ENCODE measurements at regions not wholly inside any gene's neighbourhood (a gene's known extent, or its start where the extent isn't known, plus 50 kb on each side); places are given as distances from the start of the nearest gene placed in this dataset.

DNA sequence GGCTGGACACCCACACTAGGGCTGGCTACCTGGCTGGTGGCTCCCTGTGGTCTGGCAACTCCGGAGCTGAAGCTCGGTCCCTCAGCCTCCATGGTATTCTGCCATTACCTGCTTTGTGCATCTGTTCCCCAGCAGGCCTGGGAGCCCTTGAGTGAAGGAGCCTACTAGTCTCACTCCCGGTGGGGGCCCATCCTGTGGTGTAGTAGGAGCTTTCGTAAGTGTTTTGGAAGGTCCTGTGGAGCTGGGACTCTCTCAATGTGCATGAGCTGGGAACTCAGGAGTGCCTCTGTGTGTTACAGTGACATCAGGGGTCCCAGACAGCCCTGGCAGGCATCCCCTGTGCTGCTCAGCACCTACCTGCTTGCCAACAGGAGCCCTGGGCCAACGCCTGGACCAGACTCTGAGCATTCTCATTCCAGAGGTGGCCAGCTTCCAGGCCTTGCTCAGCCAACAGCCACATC is 267.1 kb downstream of the GADD45G start:
- no peaks in the 10 kb centered on the region for H3K9me3 ChIP-seq (ENCODE audit: control insufficient read depth, low read length, poor library complexity, severe bottlenecking)
- no peak for DNase-seq
- H3K36me3 Mint-ChIP-seq (ENCODE audit: low read depth): no peaks in the 10 kb centered on the region
- no peaks in the 10 kb centered on the region for H3K27me3 Mint-ChIP-seq
- H3K4me1 Mint-ChIP-seq: no peaks in the 10 kb centered on the region
- no peak for ATAC-seq
- H3K4me3 Mint-ChIP-seq: no peak overlapping the region
- no peak overlapping the region for H3K27ac Mint-ChIP-seq

DNA sequence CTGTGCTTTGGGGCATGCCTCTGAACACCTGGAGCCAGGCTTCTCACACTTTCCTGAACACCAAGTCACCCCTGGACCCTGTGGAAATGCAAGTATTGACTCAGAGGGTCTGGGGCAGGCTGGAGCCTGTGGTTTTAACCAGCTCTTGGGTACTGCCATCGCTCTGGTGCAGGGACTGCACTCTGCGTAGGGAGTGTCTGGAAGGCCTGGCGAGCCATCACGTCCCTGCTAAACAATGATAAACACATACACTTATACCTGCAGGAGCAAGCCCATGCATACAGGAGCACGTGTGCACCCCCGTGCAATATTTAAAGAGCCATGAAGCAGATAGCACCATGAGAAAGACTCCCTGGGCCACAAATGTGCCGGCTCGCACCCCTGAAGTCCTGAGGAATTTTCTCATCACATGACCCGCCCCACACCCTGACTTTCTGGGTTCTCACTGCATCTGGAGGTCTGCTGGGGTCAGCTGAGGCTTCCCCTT is 267.7 kb downstream of the GADD45G start:
- Mint-ChIP-seq H3K27me3 (no peaks in the 10 kb centered on the region), H3K4me3 (no peak overlapping the region), H3K27ac (no peak overlapping the region), H3K36me3 (ENCODE audit: low read depth) (no peaks in the 10 kb centered on the region), H3K4me1 (no peaks in the 10 kb centered on the region)
- DNase-seq (no peak), ATAC-seq (no peak)
- H3K9me3 ChIP-seq (ENCODE audit: control insufficient read depth, low read length, poor library complexity, severe bottlenecking): no peaks in the 10 kb centered on the region

DNA sequence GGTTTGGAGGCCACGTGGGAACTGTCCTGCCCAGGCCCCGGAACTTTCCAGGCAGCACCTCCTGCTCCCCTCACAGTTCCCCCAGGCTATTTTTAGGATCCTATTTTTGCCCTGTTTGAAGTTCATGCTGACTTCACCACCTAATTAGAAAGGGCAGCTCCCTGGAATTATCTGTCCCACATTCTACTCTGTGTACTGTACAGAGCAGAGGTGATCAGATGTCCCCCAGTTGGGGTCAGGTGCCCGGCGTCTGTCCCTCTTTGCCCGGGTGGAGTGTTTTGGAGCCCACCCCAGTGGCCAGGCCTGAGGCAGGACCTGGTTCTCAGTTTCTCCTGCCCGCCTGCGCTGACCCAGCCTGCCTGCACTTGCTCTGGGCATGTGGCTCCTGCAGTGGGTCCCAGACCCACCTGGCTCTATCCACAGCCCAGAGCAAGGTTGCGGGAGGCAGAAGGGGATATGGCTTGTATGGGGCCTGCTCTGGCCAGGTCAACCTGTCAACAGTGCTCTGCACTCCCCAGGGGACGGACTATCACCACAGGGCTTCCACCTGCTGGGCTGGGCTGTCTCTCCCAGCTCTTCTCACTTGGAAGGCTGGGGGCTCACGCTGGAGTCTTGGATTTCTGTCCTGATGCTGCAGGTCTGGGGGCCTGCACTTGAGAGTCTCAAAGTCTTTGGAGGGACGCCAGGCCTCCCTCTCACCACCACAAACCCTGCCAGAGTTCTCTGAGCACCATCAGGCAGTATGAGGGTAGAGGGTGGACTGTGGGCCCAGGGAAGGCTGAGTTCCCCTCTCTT is 268.3 kb downstream of the GADD45G start:
- no peaks in the 10 kb centered on the region for H3K9me3 ChIP-seq (ENCODE audit: control insufficient read depth, low read length, poor library complexity, severe bottlenecking)
- H3K27me3 Mint-ChIP-seq: no peaks in the 10 kb centered on the region
- H3K27ac Mint-ChIP-seq: no peak overlapping the region
- no peak overlapping the region for H3K4me3 Mint-ChIP-seq
- no peaks in the 10 kb centered on the region for H3K36me3 Mint-ChIP-seq (ENCODE audit: low read depth)
- DNase-seq (no peak), ATAC-seq (no peak)
- no peaks in the 10 kb centered on the region for H3K4me1 Mint-ChIP-seq

DNA sequence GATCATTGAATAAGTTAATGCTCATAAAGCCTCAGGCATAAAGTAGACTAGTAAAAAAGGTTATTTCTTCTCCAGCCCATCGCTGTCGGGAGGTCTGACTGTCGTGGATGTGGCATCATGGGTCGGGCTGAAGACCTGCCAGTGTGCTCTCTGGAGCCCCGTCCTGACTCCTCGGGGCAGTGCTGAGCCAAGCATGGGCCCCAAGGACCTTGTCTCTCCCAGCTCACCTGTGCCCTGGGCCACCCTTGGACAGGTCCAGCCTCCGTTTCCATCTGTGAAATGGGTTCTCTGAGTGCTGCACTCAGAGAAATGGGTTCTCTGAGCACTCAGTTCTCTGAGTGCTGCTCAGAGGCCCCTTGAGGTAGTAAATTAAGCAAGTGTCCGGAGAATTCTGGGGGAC is 269.0 kb downstream of the GADD45G start:
- Mint-ChIP-seq H3K36me3 (ENCODE audit: low read depth) (no peaks in the 10 kb centered on the region), H3K27ac (no peak overlapping the region), H3K4me1 (peaks cover 5% of the 10 kb centered on the region), H3K4me3 (no peak overlapping the region), H3K27me3 (no peaks in the 10 kb centered on the region)
- no peak for ATAC-seq
- no peak for DNase-seq
- H3K9me3 ChIP-seq (ENCODE audit: control insufficient read depth, low read length, poor library complexity, severe bottlenecking): no peaks in the 10 kb centered on the region

DNA sequence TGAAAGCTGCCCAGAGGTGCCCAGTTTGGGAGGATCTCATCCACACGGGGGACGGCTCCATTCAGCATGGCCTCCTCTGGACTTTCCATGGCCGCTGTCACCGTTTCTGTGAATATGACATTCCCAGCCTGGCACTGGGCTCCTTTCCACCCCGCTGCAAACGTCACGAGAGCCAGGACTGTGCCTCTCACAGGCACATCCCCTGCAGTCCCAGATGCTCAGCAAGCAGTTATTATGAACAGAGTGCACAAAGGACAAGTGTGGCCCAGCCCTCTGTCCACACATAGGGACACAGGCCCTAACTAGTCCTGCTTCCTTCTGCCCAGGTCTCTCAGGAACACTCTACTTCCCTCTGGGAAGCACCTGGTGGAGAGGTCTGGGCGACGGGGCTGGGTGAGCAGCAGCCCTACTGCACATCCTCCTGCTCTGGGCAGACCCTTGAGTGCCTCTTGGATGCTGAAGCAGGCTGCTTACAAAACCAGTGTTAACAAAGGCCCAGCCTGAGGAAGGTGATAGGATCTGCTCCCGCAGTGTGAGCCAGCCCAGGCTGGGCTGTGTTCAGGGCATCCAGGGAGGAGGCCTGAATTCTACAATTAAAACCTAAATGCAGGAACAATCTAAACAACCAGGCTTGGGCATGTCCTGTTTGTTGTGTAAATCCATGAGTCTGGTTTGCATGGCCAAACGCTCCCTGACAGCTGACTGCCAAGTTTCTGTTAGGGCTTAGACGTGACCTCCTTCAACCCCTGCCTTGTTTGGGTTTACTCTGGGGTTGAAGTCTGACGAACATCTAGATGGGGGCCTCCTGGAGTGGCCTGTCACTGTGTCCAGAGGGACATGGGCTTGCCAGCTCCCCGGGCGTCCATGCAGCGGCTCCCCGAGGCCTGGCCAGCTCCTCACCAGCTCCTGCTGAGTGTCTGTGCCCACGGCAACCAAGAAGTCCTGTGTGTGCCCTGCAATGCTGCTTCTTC is 269.8 kb downstream of the GADD45G start:
- H3K4me3 Mint-ChIP-seq: no peak overlapping the region
- H3K27ac Mint-ChIP-seq: no peak overlapping the region
- H3K36me3 Mint-ChIP-seq (ENCODE audit: low read depth): no peaks in the 10 kb centered on the region
- H3K27me3 Mint-ChIP-seq: no peaks in the 10 kb centered on the region
- H3K4me1 Mint-ChIP-seq: peaks cover 5% of the 10 kb centered on the region
- no peaks in the 10 kb centered on the region for H3K9me3 ChIP-seq (ENCODE audit: control insufficient read depth, low read length, poor library complexity, severe bottlenecking)
- no peak for DNase-seq
- ATAC-seq: no peak

DNA sequence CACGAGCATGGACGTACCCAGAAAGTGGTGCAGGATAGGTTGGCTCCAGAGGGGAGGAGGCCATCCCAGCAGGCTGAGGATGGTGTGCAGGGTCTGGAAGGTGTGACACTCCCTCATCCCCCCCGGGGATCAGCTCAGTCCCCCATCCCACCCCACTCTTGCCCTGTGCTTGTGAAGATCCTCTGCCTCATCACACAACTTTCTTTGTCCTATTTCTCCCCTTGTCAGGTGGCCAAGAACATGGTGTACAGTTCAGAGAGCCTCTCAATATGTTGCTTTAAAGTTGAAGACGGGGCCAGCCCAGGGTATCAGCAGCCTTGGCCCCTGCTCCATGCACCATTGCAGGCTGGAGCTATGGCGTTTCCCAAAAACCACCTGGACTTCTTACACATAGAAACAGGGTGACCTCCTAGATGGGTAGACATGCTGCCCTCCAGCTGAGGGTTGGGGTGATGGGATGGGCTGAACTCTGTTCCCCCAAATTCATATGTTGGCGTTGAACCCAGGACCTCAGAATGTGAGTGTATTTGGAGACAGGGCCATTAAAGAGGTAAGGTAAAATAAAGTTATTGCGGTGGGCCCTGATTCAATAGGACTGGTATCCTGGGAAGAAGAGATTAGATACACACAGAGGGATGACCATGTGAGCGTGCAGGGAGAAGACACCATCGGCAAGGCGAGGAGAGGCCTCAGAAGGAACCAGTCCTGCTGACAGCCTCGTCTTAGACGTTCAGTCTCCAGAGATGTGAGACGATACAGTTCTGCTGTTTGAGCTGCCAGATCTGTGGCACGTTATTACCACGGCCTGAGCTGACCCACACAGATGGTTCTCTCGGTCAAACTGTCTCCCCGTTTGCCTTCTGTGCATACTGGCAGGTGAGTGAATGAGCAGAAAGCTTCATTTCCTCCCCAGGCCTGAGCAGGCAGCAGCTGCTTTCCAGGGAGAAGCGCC is 272.5 kb downstream of the GADD45G start:
- DNase-seq: no peak
- no peaks in the 10 kb centered on the region for H3K9me3 ChIP-seq (ENCODE audit: control insufficient read depth, low read length, poor library complexity, severe bottlenecking)
- no peaks in the 10 kb centered on the region for H3K36me3 Mint-ChIP-seq (ENCODE audit: low read depth)
- no peak for ATAC-seq
- H3K4me3 Mint-ChIP-seq: no peak overlapping the region
- no peaks in the 10 kb centered on the region for H3K27me3 Mint-ChIP-seq
- peaks cover 5% of the 10 kb centered on the region for H3K4me1 Mint-ChIP-seq
- no peak overlapping the region for H3K27ac Mint-ChIP-seq

DNA sequence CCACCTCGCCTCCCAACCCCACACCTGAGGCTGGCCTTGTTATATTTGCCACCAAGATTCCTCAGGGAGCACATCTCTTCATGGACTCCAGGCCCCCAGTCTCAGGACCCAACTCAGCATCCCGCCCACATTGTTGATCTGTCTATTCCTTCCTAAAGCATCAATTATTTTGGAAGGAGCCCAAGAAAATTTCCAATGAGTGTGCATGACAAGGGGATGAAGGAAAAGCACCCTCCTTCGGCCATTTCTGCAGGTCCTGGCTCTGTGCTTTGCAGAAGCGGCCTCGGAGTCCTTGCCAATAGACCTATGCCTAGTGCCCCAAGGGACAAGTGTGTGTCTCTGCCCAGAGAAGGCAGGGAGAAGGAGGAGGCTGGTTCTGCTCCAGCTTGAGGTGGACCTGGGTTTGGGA is 273.2 kb downstream of the GADD45G start:
- H3K4me3 Mint-ChIP-seq: no peak overlapping the region
- no peak for ATAC-seq
- H3K9me3 ChIP-seq (ENCODE audit: control insufficient read depth, low read length, poor library complexity, severe bottlenecking): no peaks in the 10 kb centered on the region
- H3K4me1 Mint-ChIP-seq: peaks cover 5% of the 10 kb centered on the region
- no peaks in the 10 kb centered on the region for H3K36me3 Mint-ChIP-seq (ENCODE audit: low read depth)
- peak overlapping the region; percentile 54 for H3K27ac Mint-ChIP-seq
- DNase-seq: no peak
- H3K27me3 Mint-ChIP-seq: no peaks in the 10 kb centered on the region

DNA sequence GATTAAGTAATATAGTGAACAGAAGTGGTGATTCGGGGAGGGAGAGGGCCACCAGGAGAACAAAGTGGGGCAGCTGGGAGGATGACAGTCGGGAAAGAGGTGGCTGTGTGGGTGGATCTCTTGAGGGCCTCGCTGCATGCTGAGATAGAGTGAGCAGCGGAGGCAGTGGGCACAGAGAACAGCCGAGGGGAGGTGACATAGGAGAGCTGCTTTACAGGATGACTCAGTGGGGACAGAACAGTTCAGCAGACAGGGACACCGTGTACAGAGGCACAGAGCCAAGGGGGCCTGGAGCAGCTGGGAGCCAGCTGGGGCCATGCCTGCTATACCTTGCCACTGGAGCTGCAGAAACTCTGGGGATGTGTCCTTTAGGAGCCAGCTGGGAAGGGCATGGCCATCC is 273.9 kb downstream of the GADD45G start:
- Mint-ChIP-seq H3K27ac (peak overlapping the region; percentile 54), H3K4me1 (peaks cover 5% of the 10 kb centered on the region), H3K27me3 (no peaks in the 10 kb centered on the region), H3K36me3 (ENCODE audit: low read depth) (no peaks in the 10 kb centered on the region), H3K4me3 (no peak overlapping the region)
- ATAC-seq (no peak), DNase-seq (no peak)
- no peaks in the 10 kb centered on the region for H3K9me3 ChIP-seq (ENCODE audit: control insufficient read depth, low read length, poor library complexity, severe bottlenecking)

DNA sequence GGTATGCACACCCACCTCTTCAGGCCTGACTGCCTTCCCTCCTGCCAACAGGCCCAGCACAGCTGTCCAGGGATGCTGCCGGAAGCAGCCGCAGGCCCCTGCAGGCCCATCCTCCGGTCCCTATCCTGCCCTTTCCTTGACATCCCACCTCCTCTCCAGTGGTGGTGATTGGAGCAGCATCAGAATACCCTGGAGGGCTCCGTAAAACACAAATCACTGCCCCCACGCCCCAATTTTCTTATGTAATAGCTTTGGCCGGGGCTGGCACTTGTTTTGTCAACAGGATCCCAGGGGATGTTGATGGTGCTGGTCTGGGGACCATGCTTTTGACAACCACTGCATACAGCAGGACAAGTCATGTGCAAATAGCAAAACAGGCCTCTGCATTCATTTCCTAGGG is 274.5 kb downstream of the GADD45G start:
- Mint-ChIP-seq H3K27me3 (no peaks in the 10 kb centered on the region), H3K4me1 (peaks cover 5% of the 10 kb centered on the region), H3K4me3 (no peak overlapping the region), H3K27ac (no peak overlapping the region), H3K36me3 (ENCODE audit: low read depth) (no peaks in the 10 kb centered on the region)
- no peaks in the 10 kb centered on the region for H3K9me3 ChIP-seq (ENCODE audit: control insufficient read depth, low read length, poor library complexity, severe bottlenecking)
- DNase-seq (no peak), ATAC-seq (no peak)

DNA sequence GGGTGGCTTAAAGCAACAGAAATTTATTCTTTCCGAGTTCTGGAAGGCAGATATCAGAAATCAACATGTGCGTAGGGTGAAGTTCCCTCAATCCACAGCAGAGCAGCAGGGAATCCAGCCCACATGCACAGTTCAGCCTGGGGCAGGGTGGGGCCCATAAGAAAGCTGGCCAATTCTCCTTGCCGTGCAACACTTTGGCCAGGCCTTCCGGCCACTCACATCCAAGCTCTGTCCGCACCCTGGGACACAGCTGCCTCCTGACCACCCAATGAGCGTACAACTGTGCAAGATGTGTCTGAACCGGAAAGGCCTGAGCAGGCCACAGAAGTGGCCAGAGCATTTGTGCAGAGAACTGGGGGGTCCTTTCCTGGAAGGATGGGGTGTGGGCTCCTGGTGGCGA is 274.9 kb downstream of the GADD45G start:
- no peaks in the 10 kb centered on the region for H3K9me3 ChIP-seq (ENCODE audit: control insufficient read depth, low read length, poor library complexity, severe bottlenecking)
- no peaks in the 10 kb centered on the region for H3K36me3 Mint-ChIP-seq (ENCODE audit: low read depth)
- H3K4me1 Mint-ChIP-seq: peaks cover 5% of the 10 kb centered on the region
- no peak for ATAC-seq
- no peak overlapping the region for H3K4me3 Mint-ChIP-seq
- no peak overlapping the region for H3K27ac Mint-ChIP-seq
- H3K27me3 Mint-ChIP-seq: no peaks in the 10 kb centered on the region
- DNase-seq: no peak

DNA sequence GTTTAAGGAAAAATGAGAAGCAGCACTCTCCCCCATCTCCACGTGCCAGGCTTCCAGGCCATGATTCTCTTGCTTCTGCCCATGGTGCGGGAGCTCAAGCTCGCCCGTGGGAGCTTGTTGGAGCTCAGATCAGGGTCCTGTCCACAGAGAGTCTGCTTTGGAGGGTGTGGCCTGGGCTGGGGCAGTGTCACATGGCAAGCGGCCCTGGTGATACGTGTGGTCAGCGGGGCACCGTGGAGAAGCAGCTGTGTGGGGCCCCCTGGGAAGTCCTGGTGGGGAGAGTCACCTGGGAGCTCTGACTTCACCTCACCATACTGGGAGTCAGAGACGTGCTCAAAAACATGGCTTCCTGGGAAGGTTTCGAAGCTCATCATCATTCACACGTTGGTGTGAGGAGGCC is 275.3 kb downstream of the GADD45G start:
- Mint-ChIP-seq H3K4me1 (peaks cover 7% of the 10 kb centered on the region), H3K36me3 (ENCODE audit: low read depth) (no peaks in the 10 kb centered on the region), H3K27me3 (no peaks in the 10 kb centered on the region), H3K27ac (no peak overlapping the region), H3K4me3 (no peak overlapping the region)
- no peak for DNase-seq
- ATAC-seq: no peak
- H3K9me3 ChIP-seq (ENCODE audit: control insufficient read depth, low read length, poor library complexity, severe bottlenecking): no peaks in the 10 kb centered on the region

DNA sequence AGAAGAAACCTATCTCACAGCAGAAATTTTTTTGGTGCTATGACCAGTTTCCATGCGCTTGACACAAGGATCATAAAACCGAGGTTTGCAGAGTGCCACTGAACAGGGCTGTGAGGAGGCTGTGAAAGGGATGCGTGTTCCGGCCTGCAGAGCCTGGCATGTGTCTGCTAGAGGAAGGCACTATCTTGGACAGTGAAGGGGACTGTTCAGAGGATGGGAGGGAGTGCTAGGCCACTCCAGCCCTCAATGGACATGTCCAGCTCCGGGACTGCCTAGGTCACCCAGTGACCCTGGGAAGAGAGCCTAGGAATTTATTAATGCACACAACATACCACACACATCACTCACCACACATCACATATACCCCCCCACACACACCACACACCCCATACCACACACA is 275.9 kb downstream of the GADD45G start:
- Mint-ChIP-seq H3K36me3 (ENCODE audit: low read depth) (no peaks in the 10 kb centered on the region), H3K27ac (no peak overlapping the region), H3K27me3 (no peaks in the 10 kb centered on the region), H3K4me3 (no peak overlapping the region), H3K4me1 (peaks cover 7% of the 10 kb centered on the region)
- ATAC-seq (no peak), DNase-seq (no peak)
- H3K9me3 ChIP-seq (ENCODE audit: control insufficient read depth, low read length, poor library complexity, severe bottlenecking): no peaks in the 10 kb centered on the region
